Right atrium auricular region (tissue), 2 donors: ENCODE measurements at regions not wholly inside any gene's neighbourhood (a gene's known extent, or its start where the extent isn't known, plus 50 kb on each side); places are given as distances from the start of the nearest gene placed in this dataset.

Experiments
- DNase-seq: peaks from one replicate; pipeline ENCODE4 v3.0.0-alpha.2; 2019; ENCODE audit warnings: low spot score
- H3K27ac ChIP-seq, 2 donors: fragments of 200-600 bp; sonication (generic); 1 replicate in 1 of 2; 2 replicates in 1 of 2; pipeline ENCODE4 v1.5.1; 2016 to 2019
- H3K27me3 ChIP-seq, 2 donors: fragments of 200-600 bp; sonication (generic); one replicate each; pipeline versions ENCODE4 v1.5.1 to v1.6.0; 2017 to 2019
- H3K36me3 ChIP-seq: fragments of 200-600 bp; sonication (generic); one replicate; pipeline ENCODE4 v1.5.1; 2016
- H3K4me1 ChIP-seq, 2 donors: fragments of 200-600 bp; sonication (generic); one replicate each; pipeline versions ENCODE4 v1.5.1 to v1.6.0; 2017 to 2019
- H3K4me3 ChIP-seq, 2 donors: fragments of 200-600 bp; sonication (generic); 1 replicate in 1 of 2; 2 replicates in 1 of 2; pipeline ENCODE4 v1.5.1; 2017 to 2019; ENCODE audit warnings: mild to moderate bottlenecking in 1 of 2, moderate library complexity in 1 of 2
- H3K9me3 ChIP-seq, 2 donors: fragments of 200-600 bp; sonication (generic); one replicate each; pipeline ENCODE4 v1.5.1; 2019
- CTCF ChIP-seq, 2 donors: fragments of 200-600 bp; sonication (generic); IDR thresholded peaks; one replicate each; pipeline ENCODE4 v1.5.1; 2019; ENCODE audit warnings: antibody characterized with exemption in 2 of 2

GRCh38 chr10:118501171-118501570 lies 94.3 kb downstream of the PRLHR start:
- Histone ChIP-seq H3K4me3 (no peak overlapping the region), H3K36me3 (no peaks in the 10 kb centered on the region), H3K9me3 (no peaks in the 10 kb centered on the region), H3K4me1 (no peaks in the 10 kb centered on the region), H3K27me3 (no peaks in the 10 kb centered on the region), H3K27ac (no peak overlapping the region)
- DNase-seq, result no peak
- no peak for TF ChIP-seq CTCF (IDR thresholded peaks at IDR 0.05)

- H3K4me3 ChIP-seq, result no peak overlapping the region
- H3K27me3 ChIP-seq, result no peaks in the 10 kb centered on the region
- no peaks in the 10 kb centered on the region for H3K9me3 ChIP-seq
- no peak for TF ChIP-seq CTCF (IDR thresholded peaks at IDR 0.05)
- no peak overlapping the region for H3K27ac ChIP-seq
- no peaks in the 10 kb centered on the region for H3K36me3 ChIP-seq
- DNase-seq, result no peak
- H3K4me1 ChIP-seq, result peaks cover 0 to 5% of the 10 kb centered on the region in 2 donors
These were observed 94.9 kb downstream of the PRLHR start for GRCh38 chr10:118500477-118501104.

GRCh38 chr10:118499186-118499585 lies 96.3 kb downstream of the PRLHR start:
- Histone ChIP-seq H3K4me3 (no peak overlapping the region), H3K27me3 (no peaks in the 10 kb centered on the region), H3K27ac (no peak overlapping the region), H3K9me3 (no peaks in the 10 kb centered on the region), H3K36me3 (no peaks in the 10 kb centered on the region), H3K4me1 (peaks cover 0 to 6% of the 10 kb centered on the region in 2 donors)
- no peak for DNase-seq
- no peak for TF ChIP-seq CTCF (IDR thresholded peaks at IDR 0.05)

GRCh38 chr10:118498623-118499022 lies 96.8 kb downstream of the PRLHR start:
- H3K36me3 ChIP-seq, result no peaks in the 10 kb centered on the region
- no peak for TF ChIP-seq CTCF (IDR thresholded peaks at IDR 0.05)
- no peak overlapping the region for H3K27ac ChIP-seq
- no peak overlapping the region for H3K4me3 ChIP-seq
- H3K9me3 ChIP-seq, result no peaks in the 10 kb centered on the region
- DNase-seq, result no peak
- no peaks in the 10 kb centered on the region for H3K27me3 ChIP-seq
- H3K4me1 ChIP-seq, result peaks cover 0 to 6% of the 10 kb centered on the region in 2 donors

- DNase-seq, result no peak
- no peaks in the 10 kb centered on the region for H3K27me3 ChIP-seq
- H3K4me1 ChIP-seq, result peaks cover 0 to 6% of the 10 kb centered on the region in 2 donors
- H3K36me3 ChIP-seq, result no peaks in the 10 kb centered on the region
- H3K9me3 ChIP-seq, result no peaks in the 10 kb centered on the region
- H3K27ac ChIP-seq, result no peak overlapping the region
- H3K4me3 ChIP-seq, result no peak overlapping the region
- TF ChIP-seq CTCF (IDR thresholded peaks at IDR 0.05), result no peak
These were observed 98.2 kb downstream of the PRLHR start for GRCh38 chr10:118497227-118497626.

- Histone ChIP-seq H3K4me3 (no peak overlapping the region), H3K9me3 (no peaks in the 10 kb centered on the region), H3K27ac (no peak overlapping the region), H3K4me1 (peaks cover 0 to 6% of the 10 kb centered on the region in 2 donors), H3K36me3 (no peaks in the 10 kb centered on the region), H3K27me3 (no peaks in the 10 kb centered on the region)
- DNase-seq, result no peak
- TF ChIP-seq CTCF (IDR thresholded peaks at IDR 0.05), result no peak
These were observed 98.9 kb downstream of the PRLHR start for GRCh38 chr10:118496525-118496924.
